ENCODE measurements at regions not wholly inside any gene's neighbourhood (a gene's known extent, or its start where the extent isn't known, plus 50 kb on each side); places are given as distances from the start of the nearest gene placed in this dataset.

DNA sequence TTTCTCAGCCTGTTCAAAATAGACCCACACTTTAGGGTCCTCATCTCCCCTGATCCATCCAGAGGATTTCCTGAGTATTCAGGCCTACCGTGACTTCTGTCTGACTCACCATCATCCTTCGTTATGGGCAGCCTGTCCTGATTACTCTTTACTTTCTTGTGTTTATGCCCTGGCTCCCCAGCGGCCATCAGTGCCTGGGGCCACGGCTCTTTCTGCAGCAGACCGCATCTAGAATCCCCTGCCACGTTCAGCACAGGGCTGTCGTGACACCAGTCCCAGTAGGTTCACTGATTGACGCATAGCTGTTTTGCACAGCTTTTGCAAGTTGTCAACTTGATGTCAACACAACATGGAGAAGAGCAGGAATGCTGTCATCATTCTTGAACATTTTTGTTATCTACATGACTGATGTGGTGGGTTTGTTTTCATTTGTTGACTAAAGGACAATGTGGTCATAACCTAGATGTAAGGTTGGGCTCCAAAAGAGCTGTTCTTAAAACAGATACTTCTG, 225.6 kb downstream of the HAUS1 start:
- TF ChIP-seq, protein P1, sequence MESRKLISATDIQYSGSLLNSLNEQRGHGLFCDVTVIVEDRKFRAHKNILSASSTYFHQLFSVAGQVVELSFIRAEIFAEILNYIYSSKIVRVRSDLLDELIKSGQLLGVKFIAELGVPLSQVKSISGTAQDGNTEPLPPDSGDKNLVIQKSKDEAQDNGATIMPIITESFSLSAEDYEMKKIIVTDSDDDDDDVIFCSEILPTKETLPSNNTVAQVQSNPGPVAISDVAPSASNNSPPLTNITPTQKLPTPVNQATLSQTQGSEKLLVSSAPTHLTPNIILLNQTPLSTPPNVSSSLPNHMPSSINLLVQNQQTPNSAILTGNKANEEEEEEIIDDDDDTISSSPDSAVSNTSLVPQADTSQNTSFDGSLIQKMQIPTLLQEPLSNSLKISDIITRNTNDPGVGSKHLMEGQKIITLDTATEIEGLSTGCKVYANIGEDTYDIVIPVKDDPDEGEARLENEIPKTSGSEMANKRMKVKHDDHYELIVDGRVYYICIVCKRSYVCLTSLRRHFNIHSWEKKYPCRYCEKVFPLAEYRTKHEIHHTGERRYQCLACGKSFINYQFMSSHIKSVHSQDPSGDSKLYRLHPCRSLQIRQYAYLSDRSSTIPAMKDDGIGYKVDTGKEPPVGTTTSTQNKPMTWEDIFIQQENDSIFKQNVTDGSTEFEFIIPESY (IDR thresholded peaks at IDR 0.05), result no peak
- TF ChIP-seq GABPA (IDR thresholded peaks at IDR 0.05 in 1 of 2, conservative IDR thresholded peaks at IDR 0.05 in 1 of 2), result no peak
- TF ChIP-seq HNF4A (conservative IDR thresholded peaks at IDR 0.05), result no peak
- TF ChIP-seq, protein P2, sequence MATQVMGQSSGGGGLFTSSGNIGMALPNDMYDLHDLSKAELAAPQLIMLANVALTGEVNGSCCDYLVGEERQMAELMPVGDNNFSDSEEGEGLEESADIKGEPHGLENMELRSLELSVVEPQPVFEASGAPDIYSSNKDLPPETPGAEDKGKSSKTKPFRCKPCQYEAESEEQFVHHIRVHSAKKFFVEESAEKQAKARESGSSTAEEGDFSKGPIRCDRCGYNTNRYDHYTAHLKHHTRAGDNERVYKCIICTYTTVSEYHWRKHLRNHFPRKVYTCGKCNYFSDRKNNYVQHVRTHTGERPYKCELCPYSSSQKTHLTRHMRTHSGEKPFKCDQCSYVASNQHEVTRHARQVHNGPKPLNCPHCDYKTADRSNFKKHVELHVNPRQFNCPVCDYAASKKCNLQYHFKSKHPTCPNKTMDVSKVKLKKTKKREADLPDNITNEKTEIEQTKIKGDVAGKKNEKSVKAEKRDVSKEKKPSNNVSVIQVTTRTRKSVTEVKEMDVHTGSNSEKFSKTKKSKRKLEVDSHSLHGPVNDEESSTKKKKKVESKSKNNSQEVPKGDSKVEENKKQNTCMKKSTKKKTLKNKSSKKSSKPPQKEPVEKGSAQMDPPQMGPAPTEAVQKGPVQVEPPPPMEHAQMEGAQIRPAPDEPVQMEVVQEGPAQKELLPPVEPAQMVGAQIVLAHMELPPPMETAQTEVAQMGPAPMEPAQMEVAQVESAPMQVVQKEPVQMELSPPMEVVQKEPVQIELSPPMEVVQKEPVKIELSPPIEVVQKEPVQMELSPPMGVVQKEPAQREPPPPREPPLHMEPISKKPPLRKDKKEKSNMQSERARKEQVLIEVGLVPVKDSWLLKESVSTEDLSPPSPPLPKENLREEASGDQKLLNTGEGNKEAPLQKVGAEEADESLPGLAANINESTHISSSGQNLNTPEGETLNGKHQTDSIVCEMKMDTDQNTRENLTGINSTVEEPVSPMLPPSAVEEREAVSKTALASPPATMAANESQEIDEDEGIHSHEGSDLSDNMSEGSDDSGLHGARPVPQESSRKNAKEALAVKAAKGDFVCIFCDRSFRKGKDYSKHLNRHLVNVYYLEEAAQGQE (IDR thresholded peaks at IDR 0.05), result no peak
- no peak for TF ChIP-seq NR2F2 (IDR thresholded peaks at IDR 0.05)
- no peak for TF ChIP-seq FOXA2 (IDR thresholded peaks at IDR 0.05)
- no peak for TF ChIP-seq RAD21 (IDR thresholded peaks at IDR 0.05)
- no peak for TF ChIP-seq FOXA1 (IDR thresholded peaks at IDR 0.05)
- TF ChIP-seq SP1 (IDR thresholded peaks at IDR 0.05), result no peak
- no peak for TF ChIP-seq TAF1 (conservative IDR thresholded peaks at IDR 0.05)
- no peak for TF ChIP-seq RXRA (IDR thresholded peaks at IDR 0.05)
- TF ChIP-seq HNF4G (IDR thresholded peaks at IDR 0.05), result no peak
- TF ChIP-seq JUND (IDR thresholded peaks at IDR 0.05), result no peak
- TF ChIP-seq, protein P3, sequence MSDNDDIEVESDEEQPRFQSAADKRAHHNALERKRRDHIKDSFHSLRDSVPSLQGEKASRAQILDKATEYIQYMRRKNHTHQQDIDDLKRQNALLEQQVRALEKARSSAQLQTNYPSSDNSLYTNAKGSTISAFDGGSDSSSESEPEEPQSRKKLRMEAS (IDR thresholded peaks at IDR 0.05), result no peak
- TF ChIP-seq, protein P4, sequence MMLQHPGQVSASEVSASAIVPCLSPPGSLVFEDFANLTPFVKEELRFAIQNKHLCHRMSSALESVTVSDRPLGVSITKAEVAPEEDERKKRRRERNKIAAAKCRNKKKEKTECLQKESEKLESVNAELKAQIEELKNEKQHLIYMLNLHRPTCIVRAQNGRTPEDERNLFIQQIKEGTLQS (IDR thresholded peaks at IDR 0.05), result no peak
- Histone ChIP-seq H3K9ac (ENCODE audit: low read depth in 1 of 2, low read length in 2 of 2) (no peak overlapping the region), H3K9me3 (ENCODE audit: control insufficient read depth in 4 of 4, low read length in 3 of 4) (no peaks in the 10 kb centered on the region), H3K27me3 (ENCODE audit: control insufficient read depth in 4 of 4, insufficient read depth in 4 of 4, low read length in 3 of 4) (no peaks in the 10 kb centered on the region), H3K27ac (ENCODE audit: low read depth in 1 of 2, low read length in 2 of 2) (no peak overlapping the region), H3K36me3 (ENCODE audit: control insufficient read depth in 4 of 4, insufficient read depth in 3 of 4, low read depth in 1 of 4, low read length in 3 of 4) (no peaks in the 10 kb centered on the region), H3K4me1 (ENCODE audit: control insufficient read depth in 4 of 4, insufficient read depth in 4 of 4, low read length in 3 of 4) (peaks cover 6 to 30% (median 25%) of the 10 kb centered on the region in 4 donors), H3K4me3 (ENCODE audit: low read depth in 1 of 3, low read length in 3 of 3) (no peak overlapping the region)
- DNase-seq (ENCODE audit: low spot score), result no peak
- 91% methylated on average over 8 of the region's 8 CpGs for WGBS

DNA sequence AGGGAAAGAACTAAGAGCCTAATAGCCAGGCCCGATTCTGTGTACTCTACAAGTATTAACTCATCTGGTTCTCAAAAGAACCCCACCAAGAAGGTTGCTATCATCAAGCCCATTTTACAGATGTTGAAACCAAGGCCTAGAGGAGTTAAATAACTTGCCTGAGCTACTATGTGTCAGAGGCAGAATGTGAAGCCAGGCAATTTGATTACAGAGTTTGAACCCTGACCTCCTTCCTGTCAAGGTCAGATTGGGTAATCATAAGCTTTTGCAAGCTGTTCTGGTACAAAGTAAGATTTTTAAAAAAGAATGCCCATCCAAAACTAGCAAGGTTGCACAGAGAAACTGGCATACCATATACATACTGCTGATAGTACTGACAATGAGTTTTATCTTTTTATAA, 227.1 kb downstream of the HAUS1 start:
- Histone ChIP-seq H3K4me3 (ENCODE audit: low read depth in 1 of 3, low read length in 3 of 3) (no peak overlapping the region), H3K36me3 (ENCODE audit: control insufficient read depth in 4 of 4, insufficient read depth in 3 of 4, low read depth in 1 of 4, low read length in 3 of 4) (no peaks in the 10 kb centered on the region), H3K9ac (ENCODE audit: low read depth in 1 of 2, low read length in 2 of 2) (no peak overlapping the region), H3K27ac (ENCODE audit: low read depth in 1 of 2, low read length in 2 of 2) (peak overlapping the region; percentile 35 to 56), H3K9me3 (ENCODE audit: control insufficient read depth in 4 of 4, low read length in 3 of 4) (no peaks in the 10 kb centered on the region), H3K27me3 (ENCODE audit: control insufficient read depth in 4 of 4, insufficient read depth in 4 of 4, low read length in 3 of 4) (no peaks in the 10 kb centered on the region), H3K4me1 (ENCODE audit: control insufficient read depth in 4 of 4, insufficient read depth in 4 of 4, low read length in 3 of 4) (peaks cover 6 to 45% (median 38%) of the 10 kb centered on the region in 4 donors)
- no peak for DNase-seq (ENCODE audit: low spot score)
- 79% methylated on average over 1 of the region's 1 CpG for WGBS
- TF ChIP-seq RXRA (IDR thresholded peaks at IDR 0.05) (peak; percentile 95 to 98), YY1 (IDR thresholded peaks at IDR 0.05) (peak; percentile 60), JUND (IDR thresholded peaks at IDR 0.05) (peak; percentile 71 to 84), GABPA (IDR thresholded peaks at IDR 0.05 in 1 of 2, conservative IDR thresholded peaks at IDR 0.05 in 1 of 2) (peak in 1 of 2 donors; percentile 47), FOXA2 (IDR thresholded peaks at IDR 0.05) (peak; percentile 24), HNF4G (IDR thresholded peaks at IDR 0.05) (peak; percentile 77), EGR1 (IDR thresholded peaks at IDR 0.05; ENCODE audit: low read depth in 2 of 2) (peak in 1 of 2 donors; percentile 28), RAD21 (IDR thresholded peaks at IDR 0.05) (peak; percentile 54 to 55), TAF1 (conservative IDR thresholded peaks at IDR 0.05) (no peak), FOXA1 (IDR thresholded peaks at IDR 0.05) (peak; percentile 67), HNF4A (conservative IDR thresholded peaks at IDR 0.05) (peak; percentile 92 to 97), NR2F2 (IDR thresholded peaks at IDR 0.05) (peak; percentile 84), SP1 (IDR thresholded peaks at IDR 0.05) (peak; percentile 95)
- TF ChIP-seq, protein P2 (IDR thresholded peaks at IDR 0.05), result peak; percentile 54
- TF ChIP-seq, protein P5, sequence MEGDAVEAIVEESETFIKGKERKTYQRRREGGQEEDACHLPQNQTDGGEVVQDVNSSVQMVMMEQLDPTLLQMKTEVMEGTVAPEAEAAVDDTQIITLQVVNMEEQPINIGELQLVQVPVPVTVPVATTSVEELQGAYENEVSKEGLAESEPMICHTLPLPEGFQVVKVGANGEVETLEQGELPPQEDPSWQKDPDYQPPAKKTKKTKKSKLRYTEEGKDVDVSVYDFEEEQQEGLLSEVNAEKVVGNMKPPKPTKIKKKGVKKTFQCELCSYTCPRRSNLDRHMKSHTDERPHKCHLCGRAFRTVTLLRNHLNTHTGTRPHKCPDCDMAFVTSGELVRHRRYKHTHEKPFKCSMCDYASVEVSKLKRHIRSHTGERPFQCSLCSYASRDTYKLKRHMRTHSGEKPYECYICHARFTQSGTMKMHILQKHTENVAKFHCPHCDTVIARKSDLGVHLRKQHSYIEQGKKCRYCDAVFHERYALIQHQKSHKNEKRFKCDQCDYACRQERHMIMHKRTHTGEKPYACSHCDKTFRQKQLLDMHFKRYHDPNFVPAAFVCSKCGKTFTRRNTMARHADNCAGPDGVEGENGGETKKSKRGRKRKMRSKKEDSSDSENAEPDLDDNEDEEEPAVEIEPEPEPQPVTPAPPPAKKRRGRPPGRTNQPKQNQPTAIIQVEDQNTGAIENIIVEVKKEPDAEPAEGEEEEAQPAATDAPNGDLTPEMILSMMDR (IDR thresholded peaks at IDR 0.05; ENCODE audit: low read depth, low read length, missing input control), result no peak
- TF ChIP-seq, protein P3 (IDR thresholded peaks at IDR 0.05), result peak; percentile 97

Measured in liver (tissue), 8 donors.